Glomerular visceral epithelial cell (primary cell): ENCODE measurements at regions not wholly inside any gene's neighbourhood (a gene's known extent, or its start where the extent isn't known, plus 50 kb on each side); places are given as distances from the start of the nearest gene placed in this dataset.
"Not testable (repeated sequence)": the region's sequence is repeated elsewhere in the genome, so short reads cannot be mapped to it uniquely, and the experiment has no call there.

Experiments used
- DNase-seq: peaks from one replicate; pipeline ENCODE4 v3.0.0-alpha.2; 2016; ENCODE audit errors: extremely low spot score

GRCh38 chr12:42728287-42728686 is 138.7 kb upstream of the PRICKLE1 start:
- no peak for DNase-seq

GRCh38 chr12:42725809-42726208 is 136.3 kb upstream of the PRICKLE1 start:
- peak; percentile 82 for DNase-seq

DNA sequence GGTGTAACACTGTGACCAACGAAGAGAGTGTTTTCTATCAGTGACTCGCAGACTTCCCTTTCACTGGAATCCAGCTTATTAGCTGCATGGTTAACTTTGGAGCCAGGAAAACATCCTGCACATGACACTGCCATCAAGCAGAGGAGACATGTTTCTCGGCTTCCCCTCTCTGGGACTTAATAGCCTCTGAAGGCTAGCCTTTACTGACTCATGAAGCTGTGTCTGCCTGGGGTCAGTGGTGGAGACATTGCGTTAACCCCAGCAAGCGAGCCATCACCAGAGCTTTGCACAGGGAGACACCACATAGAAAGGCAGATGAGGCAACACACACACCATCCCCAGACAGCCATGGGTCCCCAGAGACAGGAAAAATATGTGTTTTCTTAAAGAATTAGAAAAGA is 126.9 kb upstream of the PRICKLE1 start:
- peak; percentile 58 for DNase-seq

GRCh38 chr12:42713566-42713965 is 124.0 kb upstream of the PRICKLE1 start:
- DNase-seq: not testable (repeated sequence)

DNA sequence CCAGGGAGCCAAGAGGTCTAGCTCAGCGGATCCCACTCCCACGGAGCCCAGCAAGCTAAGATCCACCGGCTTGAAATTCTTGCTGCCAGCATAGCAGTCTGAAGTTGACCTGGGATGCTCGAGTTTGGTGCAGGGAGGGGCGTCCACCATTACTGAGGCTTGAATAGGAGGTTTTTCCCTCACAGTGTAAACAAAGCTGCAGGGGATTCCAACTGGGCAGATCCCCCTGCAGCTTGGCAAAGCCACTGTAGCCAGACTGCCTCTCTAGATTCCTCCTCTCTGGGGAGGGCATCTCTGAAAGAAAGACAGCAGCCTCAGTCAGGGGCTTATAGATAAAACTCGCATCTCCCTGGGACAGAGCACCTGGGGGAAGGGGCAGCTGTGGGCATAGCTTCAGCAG is 118.8 kb upstream of the PRICKLE1 start:
- DNase-seq: not testable (repeated sequence)

GRCh38 chr12:42707312-42708226 is 118.0 kb upstream of the PRICKLE1 start:
- no peak for DNase-seq

DNA sequence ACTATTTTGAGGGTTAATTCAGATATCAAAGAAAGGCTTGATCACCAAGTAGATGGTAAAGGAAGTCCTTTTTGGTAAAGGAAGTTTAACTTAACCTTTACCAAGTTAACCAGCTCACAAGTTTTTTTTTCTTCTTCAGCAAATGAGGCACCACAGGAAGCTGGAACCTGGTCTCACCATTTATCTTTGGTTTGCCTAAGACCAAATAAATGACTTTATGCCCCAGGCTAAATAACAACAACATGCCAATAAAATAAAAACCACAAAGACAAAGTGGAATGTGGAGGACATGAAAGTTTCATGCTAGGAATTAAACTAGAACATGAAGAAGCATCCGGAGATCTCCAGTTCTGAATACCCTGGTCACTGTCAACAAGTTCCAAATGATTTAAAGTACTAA is 116.8 kb upstream of the PRICKLE1 start:
- no peak for DNase-seq

GRCh38 chr12:42705863-42706262 is 116.3 kb upstream of the PRICKLE1 start:
- peak; percentile 45 for DNase-seq

DNA sequence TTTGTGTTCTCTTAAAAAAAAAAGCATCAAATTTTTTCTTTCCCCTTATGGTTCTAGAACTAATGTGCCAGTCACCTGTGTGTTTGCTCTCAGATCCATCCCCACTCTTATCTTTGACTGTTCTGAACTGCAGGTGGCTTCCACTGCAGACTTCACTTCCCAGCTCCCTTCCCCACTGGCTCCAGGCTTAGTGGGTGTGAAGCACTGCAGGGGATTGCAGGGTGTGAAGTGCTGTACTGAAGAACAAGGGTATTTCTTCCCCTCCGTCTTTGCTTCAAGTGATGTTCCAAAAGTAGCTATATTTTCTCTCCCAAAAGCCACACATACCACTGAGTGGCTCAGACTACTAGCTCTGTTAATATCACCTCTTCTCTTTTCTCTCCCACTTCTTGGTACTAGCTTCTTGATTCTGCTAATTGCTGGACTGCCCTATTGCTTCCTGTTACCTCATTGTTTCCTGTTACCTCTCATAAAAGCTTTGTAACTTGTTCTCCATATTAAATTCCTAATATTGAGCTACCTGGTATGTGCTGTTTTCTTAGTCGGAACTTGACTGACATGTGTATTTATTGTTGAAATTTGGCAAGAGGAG is 115.4 kb upstream of the PRICKLE1 start:
- DNase-seq: no peak

DNA sequence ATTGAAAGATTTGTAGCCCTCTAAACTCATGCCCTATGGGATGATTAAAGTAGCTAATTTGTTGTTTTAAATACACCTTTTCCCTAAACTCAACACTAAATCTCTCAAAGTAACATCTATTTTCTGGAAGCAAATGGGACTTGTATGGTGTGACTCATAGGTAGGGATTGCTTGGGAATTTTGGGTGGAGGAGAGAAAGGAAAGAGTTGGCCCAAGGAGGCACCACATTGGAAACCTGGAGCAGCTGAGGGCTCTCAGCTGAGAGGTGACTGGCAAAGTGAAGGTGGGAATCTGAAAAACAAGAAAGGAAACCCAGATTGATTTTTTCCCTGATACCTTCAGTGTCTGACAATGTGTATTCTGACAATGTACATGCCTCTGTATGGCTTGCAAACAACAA is 114.8 kb upstream of the PRICKLE1 start:
- no peak for DNase-seq

GRCh38 chr12:42701084-42701483 is 111.5 kb upstream of the PRICKLE1 start:
- no peak for DNase-seq

DNA sequence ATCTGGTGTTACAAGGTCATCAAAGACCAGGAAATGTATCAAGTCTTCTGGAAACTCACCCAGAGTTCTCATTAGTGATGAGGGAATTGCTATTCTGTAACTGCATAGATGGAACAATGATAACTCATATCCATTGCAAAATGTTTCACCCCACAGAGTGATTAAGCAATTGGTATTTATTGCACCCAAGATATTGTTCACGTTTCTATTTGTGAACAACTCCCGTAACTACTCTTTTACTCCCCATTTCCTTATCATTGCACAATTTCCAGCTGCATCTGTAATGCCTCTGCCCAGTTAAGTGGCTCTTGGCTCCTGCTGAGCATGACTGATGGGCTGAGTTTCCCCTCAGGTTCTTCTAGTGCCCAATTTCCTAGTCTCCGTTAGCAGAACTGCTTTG is 108.7 kb upstream of the PRICKLE1 start:
- DNase-seq: no peak

- no peak for DNase-seq
Observed at GRCh38 chr12:42696406-42697149, 107.0 kb upstream of the PRICKLE1 start.

DNA sequence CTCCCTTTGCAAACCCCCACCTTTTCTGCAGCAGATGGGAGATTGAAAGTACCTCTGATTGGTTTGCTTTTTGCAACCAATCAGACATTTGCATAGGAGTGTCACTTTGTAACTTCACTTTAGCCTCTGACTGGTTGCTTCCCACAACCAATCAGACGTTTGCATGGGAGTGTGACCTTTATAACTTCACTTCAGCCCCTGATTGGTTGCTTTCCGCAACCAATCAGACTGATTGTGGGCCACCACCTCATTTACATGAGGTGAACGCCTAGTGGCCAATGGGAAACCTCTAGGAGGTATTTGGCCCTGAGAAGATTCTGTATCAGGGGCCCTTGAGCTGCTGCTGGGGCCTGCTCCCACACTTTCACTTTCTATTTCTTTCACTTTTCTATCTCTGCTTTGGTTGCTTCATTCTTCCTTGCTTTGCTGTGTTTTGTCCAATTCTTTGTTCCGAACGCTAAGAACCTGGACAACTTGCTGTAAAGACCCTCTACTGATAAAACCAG is 106.0 kb upstream of the PRICKLE1 start:
- no peak for DNase-seq

- no peak for DNase-seq
Observed at GRCh38 chr12:42692749-42693148, 103.2 kb upstream of the PRICKLE1 start.

DNA sequence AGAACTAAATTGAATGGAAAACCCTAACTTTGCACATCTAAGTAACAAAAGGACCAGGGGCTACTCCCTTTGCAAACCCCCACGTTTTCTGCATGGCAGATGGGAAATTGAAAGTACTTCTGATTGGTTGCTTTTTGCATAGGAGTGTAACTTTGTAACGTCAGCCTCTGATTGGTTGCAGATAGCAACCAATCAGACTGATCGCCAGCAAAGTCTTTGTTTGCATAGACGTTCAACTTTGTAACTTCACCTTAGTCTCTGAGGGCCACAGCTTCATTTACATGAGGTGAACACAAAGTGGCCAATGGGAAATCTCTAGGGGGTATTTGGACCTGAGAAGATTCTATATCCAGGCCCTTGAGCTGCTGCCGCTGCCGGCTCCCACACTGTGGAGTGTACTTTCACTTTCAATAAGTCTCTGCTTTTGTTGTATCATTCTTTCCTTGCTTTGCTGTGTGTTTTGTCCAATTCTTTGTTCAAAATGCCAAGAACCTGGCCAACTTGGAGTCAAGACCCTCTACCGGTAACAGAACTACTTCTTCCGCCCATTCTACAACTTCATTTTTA is 102.5 kb upstream of the PRICKLE1 start:
- no peak for DNase-seq

DNA sequence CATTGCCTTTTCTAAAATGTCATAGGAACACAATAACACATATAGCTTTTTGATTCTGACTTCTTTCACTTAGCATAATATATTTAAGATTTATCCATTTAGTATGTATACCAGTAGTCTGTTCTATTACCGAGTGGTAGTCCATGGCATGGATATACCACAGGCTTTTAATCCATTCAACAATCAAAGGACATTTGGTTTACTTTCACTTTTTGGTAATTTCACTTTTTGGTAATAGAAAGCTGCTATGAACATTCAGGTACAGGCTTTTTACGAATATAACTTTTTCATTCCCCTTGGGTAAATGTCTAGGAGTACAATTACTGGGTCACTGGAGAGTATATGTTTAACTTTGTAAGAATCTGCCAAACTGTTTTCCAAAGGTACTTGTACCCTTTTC is 100.7 kb upstream of the PRICKLE1 start:
- no peak for DNase-seq

- DNase-seq: no peak
Observed at GRCh38 chr12:42689699-42690098, 100.2 kb upstream of the PRICKLE1 start.

DNA sequence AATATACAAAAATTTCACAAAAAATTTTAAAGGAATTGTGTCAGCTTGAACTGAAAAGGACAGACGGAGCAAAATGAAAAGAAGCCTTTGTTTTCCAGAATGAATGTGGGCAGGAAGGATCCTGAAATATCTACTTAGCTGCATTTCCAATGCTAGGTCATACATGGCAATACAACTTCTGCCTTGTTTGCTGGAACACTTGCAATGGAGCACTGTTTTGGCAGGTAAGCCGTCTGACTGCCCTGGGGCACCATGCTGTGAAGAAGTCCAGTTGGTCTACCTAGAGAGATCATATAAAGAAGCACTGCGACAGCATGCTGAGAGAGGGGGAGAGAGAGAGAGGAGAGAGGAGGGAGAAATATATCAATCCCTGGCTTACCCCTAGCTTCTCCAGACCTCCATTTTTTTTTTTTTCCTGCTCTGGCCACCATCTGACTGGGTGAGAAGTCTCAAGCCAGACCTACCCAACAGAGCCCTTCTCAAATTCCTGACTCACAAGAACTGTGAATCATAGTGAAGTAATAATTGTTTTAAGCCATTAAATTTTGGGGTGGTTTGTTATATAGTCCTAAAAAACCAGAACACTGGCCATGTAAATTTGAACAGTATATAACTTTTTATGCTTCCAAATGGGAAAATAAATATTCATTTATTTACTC is 97.1 kb upstream of the PRICKLE1 start:
- no peak for DNase-seq

GRCh38 chr12:42684802-42685071 is 95.2 kb upstream of the PRICKLE1 start:
- DNase-seq: no peak

GRCh38 chr12:42683933-42684801 is 94.6 kb upstream of the PRICKLE1 start:
- DNase-seq: no peak
